Fibroblast of skin of scalp (primary cell): ENCODE measurements at regions not wholly inside any gene's neighbourhood (a gene's known extent, or its start where the extent isn't known, plus 50 kb on each side); places are given as distances from the start of the nearest gene placed in this dataset.

Experiments
- DNase-seq: peaks from one replicate; pipeline ENCODE4 v3.0.0-alpha.2; 2013

DNA sequence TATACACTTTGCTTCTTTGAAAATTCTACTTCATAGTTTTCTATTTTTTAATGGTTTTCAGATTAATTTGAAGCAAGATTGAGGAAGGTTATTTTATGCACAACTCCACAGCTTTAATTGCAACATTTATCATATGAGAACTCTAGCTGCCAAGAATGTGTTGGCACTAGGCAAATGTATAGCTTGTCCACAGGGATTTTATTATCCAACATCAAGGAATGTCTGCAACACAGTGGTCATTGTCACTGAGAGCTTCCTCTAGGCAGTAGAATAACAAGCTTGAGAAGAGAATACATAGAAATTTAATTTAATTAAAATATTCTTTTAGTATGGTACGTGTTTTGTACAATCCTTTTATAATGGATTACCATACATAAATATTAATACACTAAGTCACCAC is 1600.8 kb downstream of the ARAP2 start:
- peak; percentile 75 for DNase-seq

- peak; percentile 84 for DNase-seq
Observed at GRCh38 chr4:34644579-34645115, 1599.7 kb downstream of the ARAP2 start.

DNA sequence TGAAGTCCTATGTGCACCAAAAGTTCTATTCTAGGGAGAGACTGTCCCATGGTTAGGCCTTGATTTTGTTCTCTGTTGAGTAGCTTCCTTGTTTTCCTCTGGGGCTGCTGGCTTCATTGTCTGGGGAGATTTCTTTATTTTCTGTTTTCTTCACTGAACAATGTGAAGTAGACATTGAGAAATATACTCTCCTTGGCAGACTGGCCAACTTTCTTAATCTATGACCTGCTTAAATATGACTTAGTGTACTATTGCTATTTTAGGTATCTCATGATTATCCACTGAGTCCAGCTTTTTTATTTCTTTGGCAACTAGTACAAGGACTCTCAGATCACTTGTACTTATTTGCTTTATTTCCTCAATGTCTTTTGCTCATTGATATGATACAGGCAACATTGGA is 1594.6 kb downstream of the ARAP2 start:
- DNase-seq, result no peak

GRCh38 chr4:34664051-34664450 is 1580.3 kb downstream of the ARAP2 start:
- no peak for DNase-seq

- DNase-seq, result no peak
Observed at GRCh38 chr4:34676400-34676799, 1567.9 kb downstream of the ARAP2 start.

GRCh38 chr4:34678431-34678830 is 1565.9 kb downstream of the ARAP2 start:
- DNase-seq, result no peak

DNA sequence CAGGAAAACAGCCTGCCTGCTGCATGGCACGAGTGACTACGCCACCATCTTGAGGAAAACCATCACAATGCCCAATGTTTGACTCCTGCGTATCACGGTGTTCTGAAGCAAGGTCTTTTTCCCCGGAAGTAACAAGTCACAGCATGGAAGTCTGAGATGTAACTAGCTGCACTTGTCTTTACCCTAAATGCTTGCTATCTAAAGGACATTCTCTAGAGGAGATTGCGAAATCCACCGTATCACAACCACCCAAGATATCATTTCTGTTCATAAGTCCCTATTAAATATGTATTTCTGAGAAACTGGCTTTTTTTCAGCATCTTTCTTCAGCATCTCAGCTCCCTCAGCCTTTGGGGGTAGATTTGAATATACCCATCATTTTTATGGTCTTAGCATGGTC is 1565.1 kb downstream of the ARAP2 start:
- DNase-seq, result no peak

GRCh38 chr4:34709564-34709963 is 1534.8 kb downstream of the ARAP2 start:
- no peak for DNase-seq

DNA sequence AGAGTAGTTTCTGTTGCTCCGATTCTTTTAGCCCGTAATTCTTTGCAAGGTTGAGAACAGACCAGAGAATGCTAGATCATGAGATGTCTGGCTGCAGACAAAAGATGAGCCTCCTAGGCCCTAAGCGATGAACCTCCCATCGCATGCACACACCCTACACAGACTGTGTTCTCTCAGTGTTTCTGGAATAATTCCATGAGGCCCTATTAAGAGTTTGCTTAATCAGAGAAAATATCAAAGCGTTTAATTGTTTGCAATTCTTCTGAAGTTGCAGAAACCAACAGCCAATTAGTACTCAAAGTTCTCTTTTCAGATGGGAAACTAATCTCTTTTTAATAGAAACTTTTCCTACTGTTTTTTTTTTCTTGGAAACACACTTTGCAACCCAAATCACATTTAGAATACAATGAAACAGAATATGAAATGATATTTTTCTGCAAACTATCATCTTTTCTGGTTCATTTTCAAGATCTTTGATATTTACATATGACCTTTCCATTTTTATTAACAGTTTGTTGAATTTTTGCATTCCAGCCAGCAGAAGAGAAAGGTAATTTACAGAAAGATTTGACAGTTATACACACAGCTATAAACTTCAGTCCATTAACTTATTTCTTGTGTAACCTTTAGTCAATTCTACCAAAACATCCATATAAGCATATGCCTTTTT is 1525.6 kb downstream of the ARAP2 start:
- no peak for DNase-seq

DNA sequence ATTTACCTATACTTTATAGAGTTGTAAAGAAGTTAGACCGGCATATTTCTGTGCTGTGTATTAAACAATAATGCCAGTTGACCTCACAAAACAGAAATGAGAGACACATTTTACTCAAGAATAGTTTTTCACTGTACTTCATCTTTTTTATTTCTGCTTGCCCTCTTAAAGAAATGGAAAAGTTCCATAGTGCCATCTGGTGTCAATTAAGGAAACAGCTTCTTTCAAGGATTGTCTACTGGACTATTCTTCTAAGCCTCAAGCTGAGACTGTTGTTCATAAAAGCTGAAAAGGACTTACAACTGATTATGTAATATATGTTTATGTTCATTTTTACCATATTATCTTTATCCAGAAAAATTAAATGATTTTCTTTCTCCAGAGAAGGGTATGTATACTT is 1523.7 kb downstream of the ARAP2 start:
- peak; percentile 66 for DNase-seq

GRCh38 chr4:34721835-34722234 is 1522.5 kb downstream of the ARAP2 start:
- DNase-seq, result no peak

- DNase-seq, result no peak
Observed at GRCh38 chr4:34723605-34724004, 1520.7 kb downstream of the ARAP2 start.

- DNase-seq, result no peak
Observed at GRCh38 chr4:34724491-34724890, 1519.8 kb downstream of the ARAP2 start.

- DNase-seq, result no peak
Observed at GRCh38 chr4:34731070-34731469, 1513.2 kb downstream of the ARAP2 start.

DNA sequence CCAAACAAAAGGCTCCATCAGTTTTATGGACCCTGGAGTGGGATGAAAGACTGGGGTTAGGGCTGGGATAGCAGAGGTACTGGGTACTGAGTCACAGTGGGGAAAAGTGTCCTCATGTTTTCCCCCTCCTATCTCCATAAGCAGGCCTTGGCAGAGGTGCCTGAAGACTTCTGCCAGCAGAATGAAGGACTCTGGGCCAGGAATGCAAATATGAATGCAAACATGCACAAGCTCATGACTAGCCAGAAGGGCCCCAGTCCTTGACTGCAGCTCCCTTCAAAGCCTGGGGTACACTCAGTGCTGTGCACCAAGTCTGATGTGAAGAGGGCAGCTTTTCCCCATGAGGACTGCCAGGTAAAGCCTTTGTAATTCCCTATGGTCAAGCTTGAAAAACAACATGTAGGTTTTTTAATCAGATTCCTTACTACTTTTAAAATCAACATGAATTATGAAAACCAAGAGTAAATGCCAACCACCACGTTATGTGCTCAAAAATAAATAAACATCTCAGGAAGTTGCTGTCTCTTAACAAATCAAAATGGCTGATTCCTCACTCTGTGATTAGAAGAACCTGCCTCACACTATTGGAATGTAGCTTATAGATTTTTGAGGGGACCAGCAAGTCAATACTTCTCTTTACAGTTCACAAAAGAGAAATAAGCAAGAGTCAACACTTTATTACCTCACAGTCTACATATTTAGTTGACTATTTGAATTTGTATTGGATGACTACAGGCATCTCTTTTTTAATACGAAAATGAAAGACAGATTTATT is 1512.0 kb downstream of the ARAP2 start:
- DNase-seq, result no peak

DNA sequence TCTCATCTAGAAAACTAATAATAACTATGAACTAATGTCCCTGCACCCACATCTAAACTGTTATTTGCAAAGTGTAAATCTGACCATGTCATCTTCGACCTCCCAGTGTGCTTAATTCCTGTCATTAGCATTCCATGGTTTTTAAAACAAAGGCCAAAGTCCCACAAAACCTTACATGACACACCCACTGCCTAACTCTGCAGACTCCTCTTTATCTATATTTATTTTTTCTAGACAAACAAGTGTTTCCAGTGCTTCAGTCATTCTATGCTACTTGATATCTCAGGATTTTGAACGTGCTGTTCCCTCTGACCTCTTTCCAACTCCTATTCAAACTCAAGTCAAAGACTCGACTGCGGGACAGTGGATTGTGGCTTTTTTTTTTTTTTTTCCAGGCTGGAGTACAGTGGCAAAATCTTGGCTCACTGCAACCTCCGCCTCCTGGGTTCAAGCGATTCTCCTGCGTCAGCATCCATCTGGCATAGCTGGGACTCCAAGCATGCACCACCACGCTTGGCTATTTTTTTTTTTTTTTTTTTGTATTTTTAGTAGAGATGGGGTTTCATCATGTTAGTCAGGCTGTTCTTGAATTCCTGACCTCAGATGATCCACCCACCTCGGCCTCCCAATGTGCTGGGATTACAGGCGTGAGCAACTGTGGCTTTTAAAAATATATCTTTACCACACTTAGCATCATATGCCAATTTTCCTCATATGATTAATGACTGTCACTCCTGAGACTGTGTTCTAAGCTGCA is 1511.0 kb downstream of the ARAP2 start:
- DNase-seq, result peak; percentile 45

DNA sequence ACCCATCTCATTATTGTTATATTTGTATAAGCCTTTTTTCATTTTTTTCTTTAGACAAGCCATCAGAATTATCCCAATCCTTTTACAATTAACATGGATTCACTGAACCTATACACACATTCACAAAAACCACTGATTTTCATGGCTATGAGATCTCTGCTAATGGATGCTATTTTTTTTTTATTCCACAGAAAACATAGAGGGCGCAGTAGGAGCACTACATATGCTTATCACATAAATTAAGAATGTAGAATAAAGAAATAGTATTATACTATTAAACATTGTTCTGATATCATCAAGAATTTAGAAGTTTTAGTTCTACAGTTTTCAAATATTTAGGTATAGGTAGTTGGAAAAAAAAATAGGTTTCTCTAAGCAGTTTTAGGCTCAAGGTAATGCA is 1477.4 kb downstream of the ARAP2 start:
- no peak for DNase-seq

DNA sequence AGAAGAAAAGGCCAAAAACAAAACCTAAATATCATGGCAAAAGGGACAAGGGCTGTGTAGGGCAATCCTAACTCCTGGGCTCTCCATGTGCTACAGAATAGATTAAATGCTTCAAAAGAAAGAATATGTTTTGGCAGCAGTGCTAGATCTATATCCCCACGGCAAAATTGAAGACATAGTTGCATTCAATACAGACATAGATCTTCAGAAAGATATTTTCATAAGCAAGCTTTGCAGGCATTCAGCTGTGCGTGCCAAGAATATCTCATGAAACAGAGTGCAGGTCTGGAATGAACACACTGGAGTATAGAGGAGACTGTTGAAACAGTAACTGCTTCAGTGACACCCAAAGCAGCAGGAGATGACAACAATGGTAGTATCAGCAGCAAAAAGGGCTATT is 1476.9 kb downstream of the ARAP2 start:
- DNase-seq, result peak; percentile 5

DNA sequence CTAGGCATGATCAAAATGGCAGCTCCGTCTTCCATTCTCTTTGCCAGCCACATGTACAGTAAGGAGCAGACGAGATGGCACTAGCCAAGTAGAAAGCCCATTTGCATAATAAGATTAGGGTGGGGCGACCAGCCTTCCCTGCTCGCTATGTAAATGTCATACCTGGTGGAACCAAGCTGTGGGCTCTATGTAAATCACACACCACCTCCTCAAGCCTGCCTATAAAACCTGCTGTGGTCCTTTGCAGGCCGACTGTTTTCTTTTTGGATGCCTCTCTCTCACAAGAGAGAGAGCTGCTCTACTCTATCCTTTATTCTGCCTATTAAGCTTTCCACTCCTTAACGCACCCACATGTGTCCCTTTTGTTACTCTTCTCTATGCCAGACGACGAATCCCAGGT is 1472.7 kb downstream of the ARAP2 start:
- DNase-seq, result no peak

DNA sequence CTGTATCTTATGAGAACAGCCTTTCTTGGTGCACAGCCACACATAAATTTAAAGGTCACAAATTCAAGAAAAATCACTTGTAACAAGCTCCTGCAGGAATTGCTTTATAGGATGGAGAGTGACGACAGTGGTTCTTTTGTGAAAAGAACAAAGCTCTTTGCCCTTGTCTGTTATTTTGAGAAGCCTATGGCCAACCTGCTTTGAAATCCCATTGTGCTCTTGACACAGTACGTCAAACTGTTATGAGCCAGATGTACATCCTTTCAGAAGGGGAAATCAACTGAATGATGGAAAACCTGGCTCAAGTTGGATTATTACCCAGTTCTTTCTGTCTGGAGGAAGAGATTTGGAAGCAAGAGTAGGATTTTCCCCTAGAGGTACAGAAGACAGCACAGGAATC is 1454.2 kb downstream of the ARAP2 start:
- no peak for DNase-seq

DNA sequence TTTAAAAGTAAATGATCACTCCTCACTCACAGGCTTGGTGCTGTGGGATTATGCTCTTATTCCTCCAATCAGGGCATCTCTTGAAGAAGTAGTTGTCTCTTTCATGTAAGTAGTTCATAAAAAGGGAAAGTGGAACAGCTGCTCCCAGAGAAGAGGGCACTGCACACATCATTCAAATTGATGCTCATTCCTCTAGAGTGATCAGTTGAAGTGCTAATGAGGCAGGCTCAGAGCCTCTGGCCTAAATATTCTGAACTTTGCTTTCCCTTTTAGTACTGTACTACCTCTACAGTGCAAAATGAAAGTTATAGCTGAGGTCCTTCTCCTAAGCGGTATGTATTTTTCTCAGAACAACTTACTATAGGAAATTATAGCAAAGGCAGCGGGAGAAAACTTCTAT is 1453.1 kb downstream of the ARAP2 start:
- no peak for DNase-seq

DNA sequence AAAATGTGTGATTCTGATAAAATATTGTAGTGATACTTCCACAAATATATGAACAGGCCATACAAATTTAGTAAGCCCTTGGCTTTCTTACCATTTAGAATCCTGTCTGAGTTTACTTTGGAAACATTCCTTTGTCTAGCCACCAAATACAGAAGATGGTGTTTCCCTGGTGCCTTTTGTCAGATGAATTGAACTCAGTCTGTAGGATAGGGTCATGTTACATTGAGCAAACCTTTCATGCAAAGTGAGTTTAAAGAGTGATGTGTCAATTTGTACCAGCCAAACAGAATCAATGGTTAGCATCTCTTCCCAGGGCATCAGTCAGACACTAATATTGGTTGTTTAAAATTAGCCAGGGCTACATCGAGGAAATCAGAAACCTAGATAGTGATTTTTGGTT is 1443.4 kb downstream of the ARAP2 start:
- no peak for DNase-seq

GRCh38 chr4:34814266-34814665 is 1430.0 kb downstream of the ARAP2 start:
- DNase-seq, result no peak
